ENCODE measurements at regions not wholly inside any gene's neighbourhood (a gene's known extent, or its start where the extent isn't known, plus 50 kb on each side); places are given as distances from the start of the nearest gene placed in this dataset.

- no peak for TF ChIP-seq CTCF (IDR thresholded peaks at IDR 0.05)
- CTCF ChIA-PET: no interaction called here
- intact Hi-C loops (cut with micrococcal nuclease): no loop called here
- no peak overlapping the region for H3K27ac Mint-ChIP-seq
- peaks cover 31% of the 10 kb centered on the region for H3K27me3 Mint-ChIP-seq
- no peaks in the 10 kb centered on the region for H3K36me3 Mint-ChIP-seq (ENCODE audit: low read depth)
- no peak overlapping the region for H3K4me3 Mint-ChIP-seq
- ATAC-seq (no peak), DNase-seq (no peak)
- H3K4me1 Mint-ChIP-seq (ENCODE audit: low read depth): no peaks in the 10 kb centered on the region
- POLR2A ChIA-PET: no interaction called here
- no peaks in the 10 kb centered on the region for H3K9me3 Mint-ChIP-seq
These were observed 283.8 kb upstream of the NR2F2 start for GRCh38 chr15:96046620-96047240.

- Mint-ChIP-seq H3K36me3 (ENCODE audit: low read depth) (no peaks in the 10 kb centered on the region), H3K27ac (no peak overlapping the region), H3K4me1 (ENCODE audit: low read depth) (no peaks in the 10 kb centered on the region), H3K4me3 (no peak overlapping the region), H3K9me3 (no peaks in the 10 kb centered on the region), H3K27me3 (peaks cover 31% of the 10 kb centered on the region)
- ATAC-seq (no peak), DNase-seq (no peak)
- ChIA-PET POLR2A (no interaction called here), CTCF (interaction anchor here (1.1 kb wide), 1 partner anchor 11 kb away, joined by 3 read pairs; no protein-coding TSS in a partner anchor)
- intact Hi-C loops (cut with micrococcal nuclease): no loop called here
- TF ChIP-seq CTCF (IDR thresholded peaks at IDR 0.05): no peak
These were observed 283.1 kb upstream of the NR2F2 start for GRCh38 chr15:96047255-96047931.

- intact Hi-C loops (cut with micrococcal nuclease): no loop called here
- Mint-ChIP-seq H3K36me3 (ENCODE audit: low read depth) (no peaks in the 10 kb centered on the region), H3K9me3 (no peaks in the 10 kb centered on the region), H3K27me3 (peaks cover 32% of the 10 kb centered on the region), H3K27ac (no peak overlapping the region), H3K4me1 (ENCODE audit: low read depth) (peaks cover 6% of the 10 kb centered on the region), H3K4me3 (no peak overlapping the region)
- ChIA-PET CTCF (no interaction called here), POLR2A (no interaction called here)
- TF ChIP-seq CTCF (IDR thresholded peaks at IDR 0.05): no peak
- DNase-seq: no peak
- no peak for ATAC-seq
These were observed 281.2 kb upstream of the NR2F2 start for GRCh38 chr15:96049323-96049722.

- no peaks in the 10 kb centered on the region for H3K36me3 Mint-ChIP-seq (ENCODE audit: low read depth)
- ATAC-seq (no peak), DNase-seq (no peak)
- intact Hi-C loops (cut with micrococcal nuclease): no loop called here
- H3K27ac Mint-ChIP-seq: no peak overlapping the region
- peaks cover 32% of the 10 kb centered on the region for H3K27me3 Mint-ChIP-seq
- ChIA-PET POLR2A (no interaction called here), CTCF (no interaction called here)
- no peaks in the 10 kb centered on the region for H3K9me3 Mint-ChIP-seq
- peaks cover 6% of the 10 kb centered on the region for H3K4me1 Mint-ChIP-seq (ENCODE audit: low read depth)
- no peak overlapping the region for H3K4me3 Mint-ChIP-seq
- no peak for TF ChIP-seq CTCF (IDR thresholded peaks at IDR 0.05)
These were observed 280.7 kb upstream of the NR2F2 start for GRCh38 chr15:96049766-96050165.

GRCh38 chr15:96051598-96051997, 278.9 kb upstream of the NR2F2 start:
- H3K27me3 Mint-ChIP-seq: peaks cover 36% of the 10 kb centered on the region
- H3K9me3 Mint-ChIP-seq: no peaks in the 10 kb centered on the region
- DNase-seq: no peak
- no peaks in the 10 kb centered on the region for H3K36me3 Mint-ChIP-seq (ENCODE audit: low read depth)
- no peak for ATAC-seq
- intact Hi-C loops (cut with micrococcal nuclease): no loop called here
- peaks cover 6% of the 10 kb centered on the region for H3K4me1 Mint-ChIP-seq (ENCODE audit: low read depth)
- H3K4me3 Mint-ChIP-seq: no peak overlapping the region
- ChIA-PET POLR2A (no interaction called here), CTCF (interaction anchor here (0.8 kb wide), 1 partner anchor 792 kb away, joined by 3 read pairs; no protein-coding TSS in a partner anchor)
- no peak overlapping the region for H3K27ac Mint-ChIP-seq
- TF ChIP-seq CTCF (IDR thresholded peaks at IDR 0.05): no peak

Measured in activated CD8-positive, alpha-beta T cell treated with anti-CD3 and anti-CD28 coated beads for 36 hours (primary cell).